Activated CD4-positive, alpha-beta T cell treated with anti-CD3 and anti-CD28 coated beads, Interleukin-2, amount 50 U/mL, for 1 hour (primary cell): ENCODE measurements at regions not wholly inside any gene's neighbourhood (a gene's known extent, or its start where the extent isn't known, plus 50 kb on each side); places are given as distances from the start of the nearest gene placed in this dataset.

Experiments
- DNase-seq: peaks from one replicate; pipeline ENCODE4 v3.0.0-alpha.2; 2020

- DNase-seq = no peak
Observed at GRCh38 chr3:107428051-107428858, 51.0 kb downstream of the CCDC54 start.

- peak; percentile 51 for DNase-seq
Observed at GRCh38 chr3:107429320-107430181, 52.3 kb downstream of the CCDC54 start.

- no peak for DNase-seq
Observed at GRCh38 chr3:107430214-107430995, 53.2 kb downstream of the CCDC54 start.

GRCh38 chr3:107430996-107431245 lies 53.7 kb downstream of the CCDC54 start:
- no peak for DNase-seq

GRCh38 chr3:107431246-107432012 lies 54.2 kb downstream of the CCDC54 start:
- DNase-seq = peak; percentile 25

- DNase-seq = no peak
Observed at GRCh38 chr3:107432013-107432515, 54.8 kb downstream of the CCDC54 start.

GRCh38 chr3:107432646-107433045 lies 55.4 kb downstream of the CCDC54 start:
- DNase-seq = no peak

- no peak for DNase-seq
Observed at GRCh38 chr3:107436029-107436428, 58.8 kb downstream of the CCDC54 start.

GRCh38 chr3:107438671-107439070 lies 61.4 kb downstream of the CCDC54 start:
- no peak for DNase-seq

- no peak for DNase-seq
Observed at GRCh38 chr3:107441617-107442016, 64.4 kb downstream of the CCDC54 start.

GRCh38 chr3:107443461-107443860 lies 66.2 kb downstream of the CCDC54 start:
- DNase-seq = no peak

GRCh38 chr3:107446706-107447105 lies 69.5 kb downstream of the CCDC54 start:
- no peak for DNase-seq

GRCh38 chr3:107450254-107450893 lies 72.4 kb upstream of the BBX start:
- no peak for DNase-seq

- no peak for DNase-seq
Observed at GRCh38 chr3:107452436-107452835, 70.3 kb upstream of the BBX start.

- no peak for DNase-seq
Observed at GRCh38 chr3:107453504-107453903, 69.3 kb upstream of the BBX start.

- no peak for DNase-seq
Observed at GRCh38 chr3:107455621-107456020, 67.1 kb upstream of the BBX start.

GRCh38 chr3:107456501-107456900 lies 66.3 kb upstream of the BBX start:
- DNase-seq = no peak

GRCh38 chr3:107458871-107459270 lies 63.9 kb upstream of the BBX start:
- DNase-seq = no peak

GRCh38 chr3:107461721-107462120 lies 61.0 kb upstream of the BBX start:
- no peak for DNase-seq

GRCh38 chr3:107464037-107464436 lies 58.7 kb upstream of the BBX start:
- no peak for DNase-seq

- no peak for DNase-seq
Observed at GRCh38 chr3:107465064-107465631, 57.6 kb upstream of the BBX start.

- DNase-seq = no peak
Observed at GRCh38 chr3:107468782-107469181, 54.0 kb upstream of the BBX start.
